ENCODE measurements at regions not wholly inside any gene's neighbourhood (a gene's known extent, or its start where the extent isn't known, plus 50 kb on each side); places are given as distances from the start of the nearest gene placed in this dataset.

- TF ChIP-seq, protein P1, sequence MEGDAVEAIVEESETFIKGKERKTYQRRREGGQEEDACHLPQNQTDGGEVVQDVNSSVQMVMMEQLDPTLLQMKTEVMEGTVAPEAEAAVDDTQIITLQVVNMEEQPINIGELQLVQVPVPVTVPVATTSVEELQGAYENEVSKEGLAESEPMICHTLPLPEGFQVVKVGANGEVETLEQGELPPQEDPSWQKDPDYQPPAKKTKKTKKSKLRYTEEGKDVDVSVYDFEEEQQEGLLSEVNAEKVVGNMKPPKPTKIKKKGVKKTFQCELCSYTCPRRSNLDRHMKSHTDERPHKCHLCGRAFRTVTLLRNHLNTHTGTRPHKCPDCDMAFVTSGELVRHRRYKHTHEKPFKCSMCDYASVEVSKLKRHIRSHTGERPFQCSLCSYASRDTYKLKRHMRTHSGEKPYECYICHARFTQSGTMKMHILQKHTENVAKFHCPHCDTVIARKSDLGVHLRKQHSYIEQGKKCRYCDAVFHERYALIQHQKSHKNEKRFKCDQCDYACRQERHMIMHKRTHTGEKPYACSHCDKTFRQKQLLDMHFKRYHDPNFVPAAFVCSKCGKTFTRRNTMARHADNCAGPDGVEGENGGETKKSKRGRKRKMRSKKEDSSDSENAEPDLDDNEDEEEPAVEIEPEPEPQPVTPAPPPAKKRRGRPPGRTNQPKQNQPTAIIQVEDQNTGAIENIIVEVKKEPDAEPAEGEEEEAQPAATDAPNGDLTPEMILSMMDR (IDR thresholded peaks at IDR 0.05 in 4 of 5, conservative IDR thresholded peaks at IDR 0.05 in 1 of 5) = no peak
- no peak for TF ChIP-seq POLR2A (IDR thresholded peaks at IDR 0.05)
These were observed 74.3 kb downstream of the KCNF1 start for GRCh38 chr2:10985901-10986535.
